SIG-M5 (cell line): ENCODE measurements at regions not wholly inside any gene's neighbourhood (a gene's known extent, or its start where the extent isn't known, plus 50 kb on each side); places are given as distances from the start of the nearest gene placed in this dataset.

Source experiments
- DNase-seq: peaks from one replicate; lab custom pipeline; 2025; lab: John Stamatoyannopoulos, UW

DNA sequence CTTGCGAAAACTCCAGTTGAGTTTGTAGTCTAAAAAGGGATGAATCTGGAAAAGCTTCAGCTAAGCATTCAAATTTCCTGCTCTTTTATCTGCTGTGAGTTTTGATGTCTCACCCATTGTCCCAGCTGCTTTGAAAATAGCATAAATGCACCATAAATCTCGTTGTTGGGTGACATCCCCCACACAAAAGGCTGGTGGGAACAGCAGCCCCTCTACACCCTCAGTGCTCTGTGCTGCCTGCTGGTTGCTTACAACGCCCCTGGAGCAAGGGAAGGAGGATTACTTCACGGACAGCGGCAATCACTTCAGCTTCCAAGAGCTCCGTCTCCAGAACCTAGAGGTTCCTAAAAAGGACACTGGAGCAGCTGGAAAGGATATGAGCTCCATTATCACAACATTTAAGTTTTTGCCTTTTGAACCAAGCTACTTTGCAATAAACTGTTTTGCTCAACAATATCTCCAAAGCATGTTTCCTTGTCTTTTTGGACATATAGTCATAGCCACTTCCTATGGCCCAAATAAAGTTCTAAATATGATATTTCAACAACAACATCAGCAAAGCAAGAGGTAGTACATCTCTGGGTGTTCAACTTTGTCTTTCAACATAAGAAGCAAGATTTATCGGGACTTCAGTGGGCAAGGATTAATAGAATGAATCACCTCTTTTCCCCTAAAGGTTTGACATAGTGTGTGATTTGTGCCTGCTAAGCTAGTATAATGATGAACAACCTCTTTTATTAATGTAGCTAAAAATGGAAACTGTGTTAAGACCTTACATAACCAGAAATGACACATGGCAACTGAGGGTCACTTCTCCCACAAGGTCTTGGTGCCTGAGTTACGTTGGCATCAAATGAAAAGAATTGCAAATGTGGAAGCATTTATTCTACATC, 413.5 kb downstream of the TXNL1 start:
- no peak for DNase-seq

DNA sequence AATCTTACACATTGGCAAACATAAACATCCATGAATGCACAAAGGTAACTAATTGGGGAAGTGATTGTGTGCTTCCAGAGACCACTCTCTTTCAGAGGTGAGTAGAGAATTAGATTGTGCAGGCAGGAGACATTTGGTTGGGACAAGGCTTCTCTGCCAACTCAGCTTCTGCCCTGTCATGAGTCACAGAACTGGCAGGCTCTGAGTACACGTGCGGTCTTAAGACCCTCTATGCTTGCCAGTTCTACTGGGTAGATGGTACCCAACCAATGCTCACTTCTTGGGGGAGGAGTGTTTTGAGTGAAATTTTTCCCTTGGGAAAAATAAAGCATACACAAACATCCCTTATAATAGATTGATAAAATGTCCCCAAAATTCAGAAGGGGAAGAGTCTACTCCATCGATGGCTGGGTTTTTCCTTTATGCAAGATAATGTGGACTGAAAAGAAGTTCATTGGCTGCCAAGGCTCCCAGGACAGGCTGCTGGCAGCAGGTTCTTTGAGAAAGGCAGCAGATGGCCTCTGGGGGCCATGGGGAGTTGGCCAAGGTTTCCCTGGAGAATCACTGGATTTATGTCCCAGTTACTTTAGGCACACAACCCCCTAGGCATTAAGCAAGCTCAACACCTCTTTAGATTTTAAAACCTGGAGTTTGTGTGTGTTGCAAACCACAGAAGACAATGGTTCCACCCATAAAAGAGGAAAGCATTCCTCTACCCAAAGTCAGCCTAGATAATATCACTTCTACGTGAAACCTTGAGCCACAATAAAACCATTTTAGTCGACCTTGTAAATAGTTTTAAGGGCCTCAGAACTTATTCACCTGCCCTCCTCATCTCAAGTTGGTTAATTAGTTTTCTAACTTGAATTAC, 417.0 kb downstream of the TXNL1 start:
- no peak for DNase-seq

DNA sequence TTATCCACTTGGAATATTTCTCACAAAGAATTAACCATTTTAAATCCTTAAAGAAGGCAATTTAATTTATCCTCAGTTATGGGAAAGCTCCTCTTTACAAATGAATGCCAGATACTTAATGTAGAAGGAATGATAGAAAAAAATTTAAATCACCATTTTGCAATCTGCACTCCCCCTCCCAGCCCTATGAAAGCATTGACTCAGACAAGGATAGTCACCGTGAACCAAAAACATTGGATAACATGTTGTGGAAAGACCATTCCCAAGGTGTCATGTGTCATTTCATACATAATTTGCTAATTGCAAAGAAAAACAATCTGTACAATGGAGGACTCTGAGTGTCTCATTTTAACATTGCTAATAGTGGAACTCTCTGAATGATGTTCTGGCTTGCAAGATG, 421.0 kb downstream of the TXNL1 start:
- DNase-seq: no peak

DNA sequence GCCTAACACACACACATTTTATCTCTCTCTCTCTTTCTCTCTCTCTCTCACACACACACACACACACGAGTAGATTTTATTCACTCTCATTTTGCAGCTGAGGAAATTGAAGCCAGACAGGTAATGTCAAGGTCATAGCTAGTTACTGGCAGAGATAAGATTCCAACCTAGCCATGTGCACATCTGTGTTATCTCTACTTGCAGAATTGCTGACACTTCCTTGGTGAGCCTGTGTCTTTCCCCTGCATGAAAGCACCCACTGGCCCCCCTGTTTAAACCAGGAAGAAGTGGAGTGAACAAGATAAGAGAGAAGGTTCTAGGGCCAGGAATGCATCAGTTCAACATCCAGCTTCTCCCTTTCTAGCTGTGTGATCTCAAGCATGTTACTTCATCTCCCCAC, 423.7 kb downstream of the TXNL1 start:
- no peak for DNase-seq

DNA sequence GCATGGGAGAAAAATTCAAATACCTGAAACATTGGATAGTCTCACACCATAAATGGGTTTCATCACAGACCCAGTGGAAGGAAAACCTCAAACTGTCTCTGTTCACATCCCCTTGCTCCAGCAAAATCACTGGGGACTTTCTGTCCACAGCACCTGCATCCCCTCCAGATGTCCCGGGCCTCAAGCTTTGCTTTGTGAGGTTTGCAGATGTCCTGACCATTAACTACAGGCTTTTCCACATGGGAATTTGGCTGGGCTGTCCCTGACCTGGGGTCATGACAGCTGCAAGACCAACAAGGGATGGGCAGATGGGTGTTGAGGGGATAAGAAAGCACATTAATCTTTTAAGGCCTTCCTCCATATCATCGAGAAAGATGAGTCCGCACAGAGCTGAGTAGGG, 427.9 kb downstream of the TXNL1 start:
- no peak for DNase-seq

DNA sequence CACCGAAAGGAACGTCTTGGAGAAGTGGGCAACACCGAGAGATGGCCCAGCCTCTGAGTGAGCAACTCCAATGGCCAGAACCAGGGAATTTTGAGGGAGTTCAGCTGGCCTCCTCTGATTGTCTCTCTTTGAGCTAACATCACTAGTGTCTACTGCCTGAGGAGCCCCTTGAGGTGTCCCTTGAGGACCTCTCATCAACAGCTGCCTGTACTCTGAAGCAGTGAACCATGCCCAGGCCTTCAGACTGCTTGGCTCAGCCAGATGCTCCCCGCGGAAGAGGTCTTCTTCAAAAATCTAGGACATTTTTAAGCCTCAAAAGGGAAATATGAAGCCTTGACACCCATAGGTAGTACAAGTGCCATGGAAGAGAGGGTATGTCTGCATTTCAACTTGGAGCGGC, 430.4 kb downstream of the TXNL1 start:
- DNase-seq: no peak

DNA sequence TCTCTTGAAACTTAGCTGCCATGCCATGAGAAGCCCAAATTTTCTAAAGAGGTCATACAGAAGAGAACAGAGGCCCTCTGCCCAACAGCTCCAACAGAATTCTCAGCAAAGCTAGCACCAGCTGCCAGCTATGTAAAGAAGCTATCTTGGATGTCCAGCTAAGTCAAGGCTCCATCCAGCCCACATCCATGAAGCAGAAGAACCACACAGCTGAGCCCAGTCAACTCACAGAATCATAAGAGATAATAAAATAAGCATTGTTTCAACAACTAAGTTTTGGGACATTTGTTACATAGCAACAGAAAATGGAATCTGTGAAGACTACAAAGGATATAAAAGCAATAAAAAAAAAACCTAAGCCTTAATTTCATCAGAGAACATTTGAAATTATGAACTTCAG, 434.3 kb downstream of the TXNL1 start:
- DNase-seq: no peak

DNA sequence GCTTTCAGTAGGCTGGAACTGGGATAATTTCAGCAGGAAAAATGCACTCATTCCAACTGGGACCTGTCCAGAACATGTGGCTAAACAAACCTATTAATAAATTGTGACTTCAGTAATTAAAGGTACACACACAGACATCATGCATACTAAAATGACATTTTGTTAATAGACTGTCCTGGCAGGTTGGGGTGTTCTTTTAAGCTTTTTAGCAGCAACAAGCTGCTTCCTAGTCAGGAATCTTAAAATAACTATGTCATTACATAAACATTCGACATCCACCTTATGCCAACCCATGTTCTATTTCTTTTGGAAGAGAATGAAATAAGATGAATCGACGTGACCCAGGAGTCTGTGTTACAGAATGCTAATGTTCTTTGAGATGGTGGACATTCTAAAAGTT, 435.7 kb downstream of the TXNL1 start:
- DNase-seq: no peak

DNA sequence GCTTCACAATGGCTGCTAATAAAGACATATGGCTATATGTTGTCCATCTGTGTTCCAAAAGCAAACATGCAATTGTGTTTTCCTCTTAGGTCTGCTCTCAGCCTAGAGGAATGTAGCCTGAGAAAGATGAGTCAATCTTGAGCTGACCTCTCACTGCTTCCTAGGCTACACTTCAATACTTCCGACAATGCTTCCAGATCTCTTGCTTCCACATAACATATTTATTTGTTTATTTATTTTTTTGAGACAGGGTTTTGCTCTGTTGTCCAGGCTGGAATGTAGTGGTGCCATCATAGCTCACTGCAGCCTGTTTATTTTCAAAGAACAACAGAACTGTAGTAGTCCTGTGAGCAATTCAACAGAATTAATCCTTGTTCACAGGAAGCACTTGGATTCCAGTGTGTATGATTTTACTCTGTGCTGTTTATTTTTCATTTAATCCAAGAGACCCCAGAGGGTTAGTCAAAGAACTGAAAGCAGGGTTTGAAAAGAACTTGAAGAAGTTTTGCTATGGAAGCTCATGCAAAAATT, 437.9 kb downstream of the TXNL1 start:
- DNase-seq: no peak

DNA sequence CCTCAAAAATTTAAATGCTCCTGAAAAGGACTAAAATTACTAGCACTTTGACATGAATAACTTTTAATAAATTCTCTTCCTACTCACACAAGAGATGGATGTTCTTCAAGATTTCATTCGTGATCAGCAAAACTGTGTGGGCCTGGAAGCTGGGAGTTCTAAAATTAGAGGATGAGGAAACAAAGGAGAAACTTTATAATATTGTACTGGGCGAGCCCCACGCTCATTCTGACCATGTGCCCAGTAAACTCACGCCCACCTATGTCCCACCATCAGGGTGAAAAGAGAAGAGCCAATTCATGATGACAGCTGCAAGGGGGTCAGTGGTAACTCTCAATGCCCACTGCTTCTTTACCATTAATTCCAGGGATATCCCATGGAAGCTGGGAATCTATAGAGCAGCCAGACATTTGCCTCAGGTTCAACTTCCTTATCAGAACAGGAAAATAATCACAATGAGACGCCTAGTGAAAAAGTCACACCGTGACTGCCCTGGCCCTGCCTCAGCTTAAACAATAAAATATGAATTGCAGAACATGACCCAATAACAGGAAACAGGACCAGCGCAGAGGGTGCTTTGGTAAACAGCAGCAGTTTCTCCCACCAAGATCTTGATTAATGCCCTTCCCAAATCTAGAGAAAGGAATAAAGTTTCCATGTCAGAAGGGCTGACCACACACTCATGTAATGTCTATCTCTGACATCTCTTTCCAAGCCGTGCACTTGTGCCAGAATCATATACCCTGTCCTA, 438.6 kb downstream of the TXNL1 start:
- DNase-seq: no peak

DNA sequence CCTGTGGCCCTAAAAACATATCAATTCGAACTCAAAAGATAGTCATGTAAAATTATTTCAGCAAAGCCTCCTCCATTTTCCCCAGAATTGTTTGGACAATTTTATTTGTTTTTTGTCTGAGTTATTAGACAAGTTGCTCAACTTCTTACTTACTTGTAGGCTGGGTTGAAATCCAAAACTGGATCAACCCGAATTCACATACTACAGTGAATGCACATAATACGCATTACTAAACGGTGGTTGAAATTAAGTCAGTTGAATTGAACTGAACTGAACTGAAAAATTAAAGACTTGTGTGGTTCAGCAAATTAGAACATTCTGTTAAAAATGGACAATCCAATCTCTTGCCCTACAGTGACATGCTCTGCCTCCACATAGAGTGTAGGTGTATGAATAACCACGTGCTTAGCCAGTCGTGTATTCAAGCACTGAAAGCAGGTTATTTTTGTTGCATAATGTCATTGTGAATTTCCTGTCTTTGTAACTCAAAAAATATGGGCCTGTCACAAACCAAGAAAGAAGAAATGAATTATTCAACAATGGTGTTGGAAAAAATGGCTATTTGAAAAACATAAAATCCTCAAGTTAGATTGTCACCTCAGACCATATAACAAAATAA, 441.0 kb downstream of the TXNL1 start:
- DNase-seq: no peak

DNA sequence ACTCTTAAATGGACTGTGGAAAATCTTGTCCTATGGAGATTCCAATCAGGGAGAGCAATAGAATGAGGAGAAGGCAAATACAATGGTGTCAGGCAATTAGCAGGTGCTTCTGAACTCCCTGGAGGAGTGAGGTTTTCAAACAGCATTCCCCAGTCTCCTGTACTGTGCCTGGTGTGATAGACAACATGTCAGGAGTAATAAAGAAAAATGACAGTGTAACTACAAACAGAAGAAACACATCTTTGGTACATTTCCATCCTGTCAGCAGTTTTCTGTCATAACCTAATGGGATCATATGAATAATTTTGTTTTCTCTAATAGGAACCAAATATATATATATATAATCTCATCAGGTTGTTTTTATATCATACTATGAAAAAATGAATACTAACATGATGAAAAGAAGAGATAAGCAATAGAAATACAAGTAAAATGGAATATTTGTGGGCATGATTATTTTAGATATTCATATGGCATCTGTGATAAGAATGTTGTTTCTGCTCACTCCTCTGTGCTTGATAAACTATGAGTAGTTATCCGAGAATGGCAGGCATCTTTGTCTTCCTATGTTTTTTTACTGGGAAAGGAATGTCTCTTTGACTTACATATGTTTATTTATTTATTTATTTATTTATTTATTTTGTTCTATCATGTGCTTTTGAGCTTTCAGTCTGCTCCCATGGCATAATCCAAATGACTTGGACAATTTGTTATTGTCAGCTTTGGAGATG, 441.7 kb downstream of the TXNL1 start:
- no peak for DNase-seq

DNA sequence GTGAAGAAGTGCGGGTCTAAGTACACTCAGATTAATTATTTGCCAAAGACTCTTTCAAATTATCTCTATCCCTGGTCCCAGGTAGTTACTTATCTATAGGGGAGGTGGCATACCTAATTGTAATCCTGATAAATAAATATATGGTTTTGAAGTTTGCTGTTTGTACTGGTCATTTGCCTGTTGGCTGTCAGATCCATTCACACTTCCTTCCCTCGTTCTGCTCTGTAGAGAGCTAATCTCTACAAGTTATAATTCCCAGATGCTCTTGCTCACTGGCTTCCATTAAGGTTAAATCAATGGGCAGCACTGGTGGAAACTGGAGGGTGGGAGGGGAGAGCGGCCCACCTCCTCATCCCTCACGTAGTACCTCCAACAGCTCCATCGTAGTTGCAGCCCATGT, 447.1 kb downstream of the TXNL1 start:
- DNase-seq: no peak

DNA sequence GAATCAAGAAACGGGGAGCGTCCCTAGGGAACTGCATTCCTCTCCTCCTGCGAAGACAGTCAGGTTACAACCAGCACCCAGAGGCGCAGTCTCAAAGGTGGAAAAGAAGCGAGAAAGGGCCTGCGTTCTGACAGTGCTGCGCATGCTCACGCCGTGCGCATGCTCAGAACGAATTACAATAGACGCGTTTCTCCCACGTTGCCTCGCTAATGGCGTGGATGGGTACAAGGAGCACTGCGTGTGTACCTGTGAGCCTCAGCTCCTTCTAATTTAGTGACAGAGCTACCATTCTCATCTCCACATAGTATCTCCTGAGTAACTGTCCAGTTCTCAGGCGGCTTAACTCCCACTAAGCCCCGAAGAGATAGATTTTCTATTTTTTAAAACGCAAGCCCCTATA, 448.8 kb downstream of the TXNL1 start:
- DNase-seq: no peak

DNA sequence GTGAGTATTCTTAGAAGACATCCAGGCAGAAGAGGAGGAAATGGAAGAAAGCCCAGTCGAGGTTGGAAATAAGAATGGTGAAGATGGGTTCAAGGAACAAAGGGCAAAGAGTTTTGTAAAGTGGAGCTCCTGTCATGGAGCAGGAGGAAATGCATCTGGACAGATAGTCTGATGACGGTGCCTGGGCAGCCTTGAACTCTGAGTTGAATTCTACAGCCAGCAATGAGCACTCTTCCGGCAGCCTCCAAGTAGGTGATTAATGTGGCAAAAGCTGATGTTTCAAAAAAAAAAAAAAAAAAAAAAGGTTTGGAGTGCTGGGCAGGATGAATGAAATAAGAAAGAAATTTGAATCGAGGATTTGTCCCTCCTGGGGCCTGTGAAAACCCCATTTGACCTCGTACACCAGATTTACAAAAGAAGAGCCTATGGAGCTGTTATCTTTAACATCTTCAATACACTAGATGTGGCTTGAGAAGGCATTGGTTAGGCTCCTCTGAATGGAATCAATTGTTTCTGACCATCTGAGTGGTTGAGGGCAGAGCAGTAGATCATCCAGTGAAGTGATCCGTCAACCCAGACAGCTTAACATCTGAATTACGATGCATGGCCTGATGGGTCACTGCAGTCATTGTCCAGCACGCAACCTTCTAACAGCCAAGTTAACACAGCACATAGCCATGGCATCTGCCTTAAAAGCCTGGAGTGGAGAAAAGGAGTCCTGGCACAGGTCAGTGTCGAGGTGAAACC, 449.7 kb downstream of the TXNL1 start:
- no peak for DNase-seq

DNA sequence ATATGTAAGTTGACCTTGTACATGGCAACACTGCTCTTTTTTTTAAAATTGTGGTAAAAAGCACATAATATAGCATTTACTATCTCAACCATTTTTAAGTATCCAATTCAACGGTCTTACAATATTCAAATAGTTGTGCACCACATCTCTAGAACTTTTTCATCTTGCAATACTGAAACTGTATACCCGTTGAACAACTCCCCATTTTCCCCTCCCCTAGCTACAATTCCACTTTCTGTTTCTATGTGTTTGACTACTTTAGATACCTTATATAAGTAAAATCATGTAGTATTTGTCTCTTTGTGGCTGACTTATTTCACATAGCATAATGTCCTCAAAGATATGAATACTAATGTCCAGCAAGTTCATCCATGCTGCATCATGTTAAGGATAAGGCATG, 452.1 kb downstream of the TXNL1 start:
- no peak for DNase-seq

DNA sequence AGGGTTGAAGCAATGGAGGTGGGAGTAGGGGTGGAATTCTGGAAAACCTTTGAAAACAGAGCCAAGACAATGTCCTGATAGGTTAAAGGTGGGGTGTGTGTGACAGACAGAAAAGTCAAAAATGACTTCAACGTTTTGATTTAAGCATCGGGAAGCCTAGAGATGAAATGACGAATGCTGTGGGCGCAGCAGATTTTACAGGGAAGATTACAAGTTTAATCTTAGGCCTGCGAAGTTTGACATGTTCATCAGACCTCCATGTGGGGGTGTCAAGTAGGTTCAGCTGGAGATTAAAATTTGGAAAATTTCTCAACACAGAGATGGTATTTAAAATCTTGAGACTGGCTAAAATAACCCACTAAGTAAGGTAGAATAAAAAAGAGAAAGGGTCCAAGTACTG, 453.3 kb downstream of the TXNL1 start:
- no peak for DNase-seq

DNA sequence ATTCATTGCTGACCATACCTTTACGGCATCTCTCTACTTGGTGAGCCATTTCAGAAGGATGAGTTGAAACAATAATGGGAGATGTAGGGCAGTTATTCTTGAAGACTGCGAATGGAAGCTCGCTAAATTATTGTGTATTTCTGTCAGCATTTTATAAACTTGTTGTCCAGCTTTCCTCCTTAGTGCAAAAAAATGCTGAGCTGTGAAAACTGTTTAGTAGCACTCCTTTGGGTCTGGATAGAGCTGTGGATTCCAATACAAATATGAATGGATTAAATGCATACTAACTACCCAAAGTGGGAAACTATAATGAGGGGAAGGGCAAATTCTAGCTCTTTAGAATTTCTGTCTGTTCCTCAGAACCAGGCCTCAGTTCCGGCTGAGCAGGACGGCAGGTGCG, 461.6 kb downstream of the TXNL1 start:
- no peak for DNase-seq

DNA sequence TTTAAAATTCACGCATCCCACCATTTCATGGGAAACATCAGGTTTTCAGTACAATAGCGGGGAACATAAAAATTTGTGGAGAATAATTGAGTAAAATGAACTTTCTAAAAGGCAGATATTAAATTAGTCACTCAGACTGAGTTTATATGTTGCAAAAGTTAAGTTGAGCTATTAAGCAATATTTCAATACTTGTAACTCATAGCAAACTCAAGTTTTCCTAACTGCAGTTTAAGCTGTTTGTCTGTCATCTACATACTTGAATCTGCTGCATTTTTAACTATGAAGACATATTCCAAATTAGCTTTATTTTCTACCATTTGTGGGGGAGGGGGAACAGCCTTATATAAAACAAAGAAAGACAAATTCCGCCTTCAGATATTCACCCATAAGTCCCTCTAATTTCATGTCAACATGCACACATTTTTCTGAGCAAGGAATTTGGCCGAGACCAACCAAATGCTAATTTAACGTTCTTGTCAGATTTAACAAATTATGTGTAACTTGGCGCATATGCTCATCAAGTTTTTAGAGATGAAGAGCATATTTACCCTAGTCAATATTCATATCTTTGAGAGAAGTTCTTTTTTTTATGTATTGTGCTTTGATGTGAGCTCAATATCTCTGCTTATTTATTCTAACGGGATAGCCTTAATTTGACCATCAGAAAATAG, 462.9 kb downstream of the TXNL1 start:
- DNase-seq: no peak
